ENCODE measurements at regions not wholly inside any gene's neighbourhood (a gene's known extent, or its start where the extent isn't known, plus 50 kb on each side); places are given as distances from the start of the nearest gene placed in this dataset.

- no peak for DNase-seq (ENCODE audit: low read depth, low spot score)
- TF ChIP-seq CBFB (IDR thresholded peaks at IDR 0.05; ENCODE audit: low read depth): no peak
- TF ChIP-seq PBX3 (IDR thresholded peaks at IDR 0.05; ENCODE audit: insufficient replicate concordance, low read depth, low read length): no peak
- no peak for TF ChIP-seq CHD1 (IDR thresholded peaks at IDR 0.05; ENCODE audit: low read depth, low read length)
- TF ChIP-seq SMC3 (IDR thresholded peaks at IDR 0.05; ENCODE audit: borderline replicate concordance, low read length): no peak
- no peak for TF ChIP-seq ASH2L (IDR thresholded peaks at IDR 0.05; ENCODE audit: borderline replicate concordance, low read depth)
- TF ChIP-seq FOXK2 (IDR thresholded peaks at IDR 0.05): no peak
- no peak for TF ChIP-seq IKZF2 (IDR thresholded peaks at IDR 0.05)
- no peak for TF ChIP-seq ATF3 (IDR thresholded peaks at IDR 0.05; ENCODE audit: borderline replicate concordance, extremely low read depth, low read depth, low read length)
- TF ChIP-seq ZNF622 (IDR thresholded peaks at IDR 0.05): no peak
- TF ChIP-seq BACH1 (IDR thresholded peaks at IDR 0.05; ENCODE audit: borderline replicate concordance): no peak
- TF ChIP-seq SMARCA5 (IDR thresholded peaks at IDR 0.05): no peak
- no peaks in the 10 kb centered on the region for H3K27me3 ChIP-seq (replicated peaks in 1 of 2; ENCODE audit: control insufficient read depth in 2 of 2, insufficient read depth in 2 of 2, low read length in 1 of 2)
- no peak overlapping the region for H3K4me2 ChIP-seq (ENCODE audit: control insufficient read depth, insufficient read depth)
- intact Hi-C loops (cut with micrococcal nuclease; ENCODE audit: unreplicated experiment) (no loop called here), in situ Hi-C loops (cut with MboI) (no loop called here)
- RAD21 ChIA-PET (ENCODE audit: unreplicated experiment): no interaction called here
- no peak overlapping the region for H3K9ac ChIP-seq (ENCODE audit: control insufficient read depth, insufficient read depth, low read length)
- H3K36me3 ChIP-seq (ENCODE audit: control insufficient read depth in 2 of 2, insufficient read depth in 2 of 2, low read length in 1 of 2): no peaks in the 10 kb centered on the region
- H3K9me3 ChIP-seq (replicated peaks; ENCODE audit: control insufficient read depth, insufficient read depth, low read length): no peaks in the 10 kb centered on the region
- CTCF ChIA-PET: no interaction called here
- no peaks in the 10 kb centered on the region for H4K20me1 ChIP-seq (ENCODE audit: control insufficient read depth, insufficient read depth)
- no TSS peak for BruUV-seq (replicated peaks)
- no peak overlapping the region for H3K27ac ChIP-seq (ENCODE audit: control insufficient read depth, insufficient read depth)
- ATAC-seq: no peak
- H3K4me1 ChIP-seq (ENCODE audit: control insufficient read depth, insufficient read depth, low read length): no peaks in the 10 kb centered on the region
- no peak overlapping the region for H3K4me3 ChIP-seq
- no peak for FAIRE-seq
- H2AFZ ChIP-seq (ENCODE audit: control insufficient read depth, low read depth, low read length): no peak overlapping the region
- H3K79me2 ChIP-seq (ENCODE audit: control insufficient read depth, insufficient read depth, low read length): no peaks in the 10 kb centered on the region
- WGBS (ENCODE audit: insufficient coverage, insufficient replicate concordance, low lambda C conversion rate, missing lambda C conversion rate): 52% methylated on average over 4 of the region's 4 CpGs
- POLR2A ChIA-PET: no interaction called here
- SMC1A ChIA-PET (ENCODE audit: uncharacterized antibody, unreplicated experiment): interaction anchor here (0.7 to 1.2 kb wide), 2 partner anchors 21 to 30 kb away, joined by 3 read pairs; no protein-coding TSS in a partner anchor
Observed at GRCh38 chr14:58870961-58871360, 233.2 kb downstream of the DACT1 start.

Measured in GM12878 (cell line).